ENCODE measurements at regions not wholly inside any gene's neighbourhood (a gene's known extent, or its start where the extent isn't known, plus 50 kb on each side); places are given as distances from the start of the nearest gene placed in this dataset.

- no peak for DNase-seq
Measured at GRCh38 chr4:156593464-156593863, 378.1 kb downstream of the PDGFC start.

- no peak for DNase-seq
Measured at GRCh38 chr4:156591679-156592078, 379.9 kb downstream of the PDGFC start.

DNA sequence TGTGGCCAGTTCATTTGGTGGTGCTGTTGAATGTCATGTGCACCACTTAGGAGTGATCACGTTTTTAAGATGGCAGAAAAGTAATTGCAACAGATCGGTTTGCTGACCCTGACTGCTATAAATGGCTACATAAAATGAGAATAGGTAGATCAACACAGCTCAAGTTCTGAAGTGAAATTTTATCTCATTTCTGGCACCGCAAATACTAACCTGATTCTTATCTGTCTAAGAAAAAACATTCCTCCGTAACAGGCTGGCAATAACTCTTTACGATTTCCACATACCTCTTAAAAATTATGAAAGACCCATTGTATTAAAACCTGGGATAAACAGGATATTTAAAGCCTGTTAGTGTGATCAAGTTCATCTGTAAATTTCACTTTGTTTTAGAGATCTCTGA lies 387.5 kb downstream of the PDGFC start:
- no peak for DNase-seq

GRCh38 chr4:156583265-156583664 lies 388.3 kb downstream of the PDGFC start:
- no peak for DNase-seq

- no peak for DNase-seq
Measured at GRCh38 chr4:156581282-156582063, 390.1 kb downstream of the PDGFC start.

GRCh38 chr4:156578713-156579112 lies 392.9 kb downstream of the PDGFC start:
- no peak for DNase-seq

DNA sequence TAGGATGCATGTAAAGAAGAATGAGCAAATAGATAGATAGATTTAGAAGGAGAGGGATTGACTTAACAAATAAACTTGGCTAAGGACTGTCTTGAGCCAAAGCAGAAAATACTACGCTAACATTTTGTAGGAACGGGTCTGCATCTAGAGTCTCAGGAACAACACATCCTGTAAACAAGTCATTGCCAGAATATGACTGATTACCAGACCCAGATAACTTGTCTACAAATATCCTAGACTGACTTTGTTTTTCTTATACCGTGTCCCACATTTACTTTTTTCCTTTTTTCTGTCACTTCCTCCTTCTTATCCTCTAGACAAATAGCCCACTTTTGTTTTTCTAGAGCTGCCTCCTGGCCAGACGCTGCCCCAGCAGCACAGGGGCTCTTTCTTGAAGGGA lies 393.6 kb downstream of the PDGFC start:
- no peak for DNase-seq

DNA sequence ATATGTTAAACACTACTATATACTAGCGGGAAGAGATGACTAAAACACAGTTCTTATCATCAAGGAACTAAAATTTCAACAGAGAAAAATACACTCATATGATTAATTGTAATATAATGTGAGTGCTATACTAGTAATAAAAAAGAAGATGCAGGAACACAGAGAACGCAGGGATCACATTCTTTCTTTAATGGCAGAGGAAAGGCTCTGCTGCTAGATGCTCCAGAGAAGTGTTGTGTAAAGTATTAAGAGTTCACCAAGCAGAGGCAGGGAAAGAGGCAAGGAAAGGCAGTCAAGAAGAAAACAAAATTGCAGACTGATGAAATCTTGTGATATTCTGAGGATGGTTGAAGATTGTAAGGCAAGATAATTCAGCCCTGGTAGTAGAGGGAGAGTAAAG lies 394.7 kb downstream of the PDGFC start:
- DNase-seq = no peak

GRCh38 chr4:156575430-156576073 lies 396.0 kb downstream of the PDGFC start:
- DNase-seq = no peak

DNA sequence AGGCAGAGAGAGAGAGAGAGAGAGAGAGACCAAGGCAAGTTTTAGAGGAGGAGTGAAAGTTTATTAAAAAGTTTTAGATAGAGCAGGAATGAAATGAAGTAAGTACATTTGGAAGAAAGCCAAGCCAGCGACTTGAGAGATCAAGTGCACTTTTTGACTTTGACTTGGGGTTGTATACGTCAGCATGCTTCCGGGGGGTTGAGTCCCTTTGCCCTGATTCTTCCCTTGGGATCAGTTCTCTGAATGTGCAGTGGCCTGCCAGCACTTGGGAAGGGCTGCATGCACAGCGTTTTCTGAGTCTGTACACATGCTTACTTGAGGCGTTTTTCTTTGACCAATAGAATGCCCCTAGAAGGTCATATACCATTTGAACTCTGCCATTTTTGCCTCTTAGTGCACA lies 400.5 kb downstream of the PDGFC start:
- DNase-seq = no peak

DNA sequence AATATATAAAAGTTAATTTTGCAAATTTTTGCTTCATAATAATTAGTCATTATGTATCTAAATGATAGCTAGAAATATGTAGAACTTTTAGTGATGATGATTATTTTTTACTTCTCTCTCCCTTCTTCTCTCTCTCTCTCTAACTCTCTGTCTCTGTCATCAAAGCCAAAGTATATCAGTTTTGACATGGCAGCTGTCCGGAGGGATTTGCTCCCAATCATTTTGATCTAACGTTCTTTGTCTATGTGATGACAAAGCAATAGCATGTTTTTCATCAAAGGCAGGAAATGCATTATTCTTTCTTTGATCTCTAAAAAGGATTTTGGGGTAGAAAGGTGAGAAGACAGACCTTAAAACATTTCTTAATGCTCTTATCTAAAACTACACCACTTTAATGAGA lies 402.1 kb downstream of the PDGFC start:
- no peak for DNase-seq

GRCh38 chr4:156568484-156568883 lies 403.1 kb downstream of the PDGFC start:
- DNase-seq = no peak

DNA sequence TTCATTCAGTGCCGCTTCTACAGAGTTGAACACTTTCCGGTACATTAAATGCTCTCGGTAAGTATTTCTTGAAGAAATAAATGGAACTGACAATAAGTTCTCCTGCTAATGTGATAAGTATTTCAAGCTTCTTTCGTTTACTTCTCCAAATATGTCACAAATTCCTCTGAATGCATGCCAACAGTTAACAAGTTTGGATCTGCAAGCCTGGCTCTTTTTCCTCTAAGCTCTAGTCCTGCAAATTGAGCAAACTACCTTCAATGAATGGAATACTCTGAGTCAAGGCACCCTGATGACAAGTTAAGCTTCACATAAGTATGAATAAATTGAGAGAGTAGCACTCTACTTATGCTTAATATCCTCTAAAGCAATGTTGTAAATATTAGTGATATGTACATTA lies 403.6 kb downstream of the PDGFC start:
- no peak for DNase-seq

DNA sequence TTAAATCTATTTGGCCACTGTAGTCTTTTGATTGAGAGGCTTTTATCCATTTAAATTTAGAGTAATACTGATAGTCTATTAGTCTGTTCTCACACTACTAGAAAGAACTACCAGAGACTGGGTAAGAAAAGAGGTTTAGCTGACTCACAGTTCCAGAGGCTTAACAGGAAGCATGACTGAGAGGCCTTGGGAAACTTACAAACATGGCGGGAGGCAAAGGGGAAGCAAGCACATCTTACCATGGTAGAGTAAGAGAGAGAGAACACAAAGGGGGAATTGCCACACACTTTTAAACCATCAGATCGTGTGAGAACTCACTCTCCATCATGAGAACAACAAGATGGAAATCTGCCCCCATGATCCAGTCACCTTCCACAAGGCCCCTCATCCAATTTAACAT lies 410.9 kb downstream of the PDGFC start:
- DNase-seq = no peak

DNA sequence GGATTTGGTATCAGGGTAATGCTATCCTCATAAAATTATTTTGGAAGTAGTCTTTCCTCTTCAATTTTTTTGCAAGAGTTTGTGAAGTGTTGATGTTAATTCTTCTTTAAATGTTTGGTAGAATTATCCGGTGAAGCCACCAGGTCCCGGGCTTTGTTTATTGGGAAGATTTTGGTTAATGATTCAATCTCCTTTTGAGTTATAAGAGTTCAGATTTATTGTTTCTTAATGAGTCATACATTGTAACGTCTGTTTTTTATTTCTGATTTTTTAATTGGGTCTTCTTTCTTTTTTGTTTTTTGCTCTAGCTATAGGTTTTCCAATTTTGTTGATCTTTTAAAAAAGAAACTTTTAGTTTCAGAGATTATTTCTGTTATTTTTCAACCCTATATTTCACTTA lies 412.3 kb downstream of the PDGFC start:
- DNase-seq = no peak

- no peak for DNase-seq
Measured at GRCh38 chr4:156558373-156559025, 413.1 kb downstream of the PDGFC start.

DNA sequence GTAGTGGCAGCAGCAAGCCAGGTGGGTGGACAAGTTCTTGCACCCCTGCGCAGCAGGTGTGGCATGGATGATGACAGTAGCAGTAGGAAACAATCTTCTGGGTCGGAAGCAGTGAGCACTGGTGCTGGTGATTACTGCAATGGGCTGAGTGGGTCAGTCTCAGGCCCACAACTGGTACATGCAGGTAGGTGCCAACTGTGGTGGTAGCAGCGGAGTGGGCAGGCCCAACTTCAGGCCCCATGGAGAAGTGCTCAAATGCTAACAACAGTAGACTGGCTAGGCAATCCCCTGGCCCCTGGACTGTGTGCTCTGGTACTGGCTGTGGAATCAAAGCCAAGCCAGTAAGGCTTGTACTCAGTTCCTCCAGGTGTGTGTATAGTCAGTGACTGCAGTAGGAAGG lies 413.7 kb downstream of the PDGFC start:
- DNase-seq = no peak

- no peak for DNase-seq
Measured at GRCh38 chr4:156556336-156556735, 415.3 kb downstream of the PDGFC start.

DNA sequence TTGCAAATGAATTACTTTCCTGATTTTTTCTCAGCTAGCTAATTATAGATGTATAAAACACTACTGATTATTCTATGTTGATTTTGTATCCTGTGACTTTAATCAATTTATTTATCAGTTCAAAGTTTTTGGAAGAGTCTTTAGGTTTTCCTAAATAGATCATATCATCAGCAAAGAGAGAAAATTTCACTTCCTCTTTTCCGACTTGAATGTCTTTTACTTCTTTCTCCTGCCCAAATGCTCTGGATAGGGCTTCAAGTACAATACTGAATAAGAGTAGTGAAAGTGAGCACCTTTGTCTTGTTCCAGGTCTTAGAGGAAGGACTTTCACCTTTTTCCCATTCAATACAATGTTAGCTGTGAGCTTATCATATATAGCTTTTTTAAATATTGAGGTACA lies 417.9 kb downstream of the PDGFC start:
- no peak for DNase-seq

DNA sequence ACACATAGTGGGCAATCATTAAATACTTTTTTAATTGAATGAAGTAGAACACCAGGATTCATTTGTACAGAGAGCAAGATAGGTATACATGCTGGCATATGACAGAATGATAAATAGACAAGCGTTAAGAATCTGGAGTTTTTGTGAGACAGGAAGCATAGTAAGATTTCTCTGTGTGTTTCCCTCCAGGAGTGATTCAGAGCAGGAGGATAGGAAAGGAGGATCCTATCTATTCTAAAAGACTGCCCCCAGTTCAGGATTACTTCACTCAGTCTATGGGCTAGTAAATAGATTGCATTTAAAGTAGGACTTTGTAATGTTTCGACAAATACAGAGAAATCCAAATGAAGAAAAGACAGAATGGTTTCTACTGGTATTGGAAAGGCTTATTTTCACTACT lies 423.7 kb downstream of the PDGFC start:
- no peak for DNase-seq

DNA sequence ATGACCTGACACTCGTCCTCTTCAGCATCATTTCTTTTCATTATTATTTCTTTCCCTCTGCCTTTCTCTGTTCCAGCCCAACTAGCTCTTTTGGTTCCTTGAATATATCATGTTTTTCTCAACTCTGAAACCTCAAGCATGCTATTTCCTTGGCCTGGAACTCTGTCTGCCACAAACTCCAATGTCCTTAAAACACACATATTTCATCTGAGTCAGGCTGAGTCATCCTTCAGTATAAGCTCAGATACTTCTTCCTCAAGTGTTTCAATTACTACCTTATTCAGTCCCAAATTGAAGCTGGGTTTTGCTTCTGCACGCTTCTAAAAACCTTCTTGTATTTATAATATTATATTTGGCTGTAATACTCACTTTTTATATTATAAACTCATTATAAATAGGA lies 424.2 kb downstream of the PDGFC start:
- no peak for DNase-seq

DNA sequence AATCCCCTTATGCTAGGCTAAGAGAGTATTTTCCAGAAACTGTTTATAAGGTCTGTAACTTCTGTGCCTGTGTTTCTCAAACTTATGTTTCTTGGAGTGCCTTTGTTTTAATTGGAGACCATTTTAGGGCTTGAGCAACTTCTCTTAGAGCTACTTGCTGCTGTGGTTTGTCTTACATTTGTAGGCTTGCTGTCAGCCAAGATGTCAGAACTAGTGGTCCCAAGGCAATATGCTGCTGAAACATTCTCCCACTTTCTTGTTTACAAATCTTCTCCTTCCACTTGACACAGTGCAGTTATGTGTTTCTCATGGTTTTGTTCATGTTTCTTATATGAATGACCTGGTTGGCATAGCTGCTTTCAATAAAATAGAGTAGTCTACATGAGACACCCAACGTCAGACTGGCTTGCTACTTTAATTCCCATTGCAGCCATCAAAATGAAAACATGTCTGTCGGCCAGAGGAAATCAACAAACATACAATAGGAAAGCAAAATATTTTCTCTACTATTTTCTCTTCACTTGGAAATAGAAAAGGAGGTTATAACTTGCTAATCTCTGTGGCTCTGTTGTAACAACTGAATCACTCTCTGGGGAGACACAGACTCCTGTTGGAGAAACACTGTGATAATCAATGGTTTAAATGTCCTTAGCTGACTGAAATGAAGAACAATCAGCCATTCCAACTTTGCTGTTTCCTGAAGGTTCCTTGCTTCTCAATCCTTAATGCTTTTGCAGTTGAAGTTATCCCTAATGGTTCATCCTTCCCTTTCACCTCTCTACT lies 426.4 kb downstream of the PDGFC start:
- no peak for DNase-seq

- DNase-seq = no peak
Measured at GRCh38 chr4:156539376-156539775, 432.2 kb downstream of the PDGFC start.
